ENCODE measurements at regions not wholly inside any gene's neighbourhood (a gene's known extent, or its start where the extent isn't known, plus 50 kb on each side); places are given as distances from the start of the nearest gene placed in this dataset.

DNA sequence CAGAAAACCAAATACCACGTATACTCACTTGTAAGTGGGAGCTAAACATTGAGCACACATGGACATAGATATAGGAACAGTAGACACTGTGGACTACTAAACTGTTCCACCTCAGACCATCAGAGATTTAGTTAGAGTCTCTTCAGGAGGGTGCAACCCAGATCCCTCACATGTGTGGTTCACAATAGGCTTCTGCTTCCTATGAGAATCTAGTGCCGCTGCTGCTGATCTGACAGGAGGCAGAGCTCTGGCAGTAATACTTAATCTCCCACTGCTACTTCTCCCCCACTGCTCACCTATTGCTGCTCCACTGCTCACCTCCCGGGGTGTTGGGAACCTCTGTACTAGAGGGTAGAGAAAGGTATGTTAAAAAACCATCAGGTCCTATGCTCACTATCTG lies 533.3 kb downstream of the NSUN3 start:
- TF ChIP-seq CTCF (IDR thresholded peaks at IDR 0.05): no peak
- Histone ChIP-seq H3K4me3 (no peak overlapping the region), H3K9me3 (no peaks in the 10 kb centered on the region), H3K27ac (no peak overlapping the region), H3K27me3 (ENCODE audit: insufficient read depth in 3 of 3, low read length in 2 of 3) (no peaks in the 10 kb centered on the region), H3K36me3 (ENCODE audit: insufficient read depth in 1 of 2, low read depth in 1 of 2) (no peaks in the 10 kb centered on the region), H3K4me1 (no peaks in the 10 kb centered on the region)
- intact Hi-C loops (cut with DNase I): no loop called here
- DNase-seq: no peak
- 80 to 87% (median 84%) methylated on average over 3 of the region's 3 CpGs for WGBS, 3 donors
- ATAC-seq: no peak

GRCh38 chr3:94596887-94597566 lies 534.2 kb downstream of the NSUN3 start:
- WGBS, 3 donors: 38 to 46% (median 38%) methylated on average over 4 of the region's 4 CpGs
- no peak overlapping the region for H3K4me3 ChIP-seq
- intact Hi-C loops (cut with DNase I): no loop called here
- no peak for ATAC-seq
- H3K27me3 ChIP-seq (ENCODE audit: insufficient read depth in 3 of 3, low read length in 2 of 3): no peaks in the 10 kb centered on the region
- H3K4me1 ChIP-seq: no peaks in the 10 kb centered on the region
- DNase-seq: no peak
- no peak overlapping the region for H3K27ac ChIP-seq
- no peak for TF ChIP-seq CTCF (IDR thresholded peaks at IDR 0.05)
- H3K36me3 ChIP-seq (ENCODE audit: insufficient read depth in 1 of 2, low read depth in 1 of 2): no peaks in the 10 kb centered on the region
- H3K9me3 ChIP-seq: no peaks in the 10 kb centered on the region

- WGBS, 3 donors: 32 to 58% (median 52%) methylated on average over 2 of the region's 2 CpGs
Measured at GRCh38 chr3:94607778-94608177, 544.9 kb downstream of the NSUN3 start.

GRCh38 chr3:94609908-94610307 lies 547.0 kb downstream of the NSUN3 start:
- no peak for DNase-seq
- H3K4me1 ChIP-seq: no peaks in the 10 kb centered on the region
- H3K36me3 ChIP-seq (ENCODE audit: insufficient read depth in 1 of 2, low read depth in 1 of 2): no peaks in the 10 kb centered on the region
- no peak overlapping the region for H3K27ac ChIP-seq
- no peaks in the 10 kb centered on the region for H3K27me3 ChIP-seq (ENCODE audit: insufficient read depth in 3 of 3, low read length in 2 of 3)
- H3K4me3 ChIP-seq: no peak overlapping the region
- TF ChIP-seq CTCF (IDR thresholded peaks at IDR 0.05): no peak
- 62 to 75% (median 70%) methylated on average over 3 of the region's 3 CpGs for WGBS, 3 donors
- H3K9me3 ChIP-seq: no peaks in the 10 kb centered on the region
- ATAC-seq: no peak
- intact Hi-C loops (cut with DNase I): no loop called here

More at GRCh38 chr3:94607778-94608177, 544.9 kb downstream of the NSUN3 start:
- H3K27me3 ChIP-seq (ENCODE audit: insufficient read depth in 3 of 3, low read length in 2 of 3): no peaks in the 10 kb centered on the region
- intact Hi-C loops (cut with DNase I): no loop called here
- no peak overlapping the region for H3K27ac ChIP-seq
- DNase-seq (no peak), ATAC-seq (no peak)
- no peaks in the 10 kb centered on the region for H3K9me3 ChIP-seq
- TF ChIP-seq CTCF (IDR thresholded peaks at IDR 0.05): no peak
- H3K4me3 ChIP-seq: no peak overlapping the region
- H3K4me1 ChIP-seq: no peaks in the 10 kb centered on the region
- H3K36me3 ChIP-seq (ENCODE audit: insufficient read depth in 1 of 2, low read depth in 1 of 2): no peaks in the 10 kb centered on the region

DNA sequence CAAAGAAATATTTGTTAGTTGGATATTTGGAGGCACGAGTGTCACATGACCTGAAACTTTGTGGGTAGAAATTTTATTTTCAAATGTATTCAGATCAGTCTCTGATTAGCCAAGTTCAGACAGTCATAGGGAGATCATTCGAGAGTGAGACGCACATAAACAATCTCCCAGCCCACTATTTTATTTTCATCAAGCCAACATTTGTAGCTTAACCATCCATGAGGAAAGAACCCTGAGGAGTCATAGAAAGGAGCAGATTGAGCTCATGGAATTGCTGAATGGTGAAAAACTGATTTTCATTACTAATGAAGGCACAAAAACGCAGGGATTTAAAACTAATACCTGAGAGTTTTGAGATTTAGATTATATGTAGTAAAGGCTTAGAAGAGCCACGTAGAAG lies 548.7 kb downstream of the NSUN3 start:
- ATAC-seq (no peak), DNase-seq (no peak)
- H3K27ac ChIP-seq: no peak overlapping the region
- no peaks in the 10 kb centered on the region for H3K4me1 ChIP-seq
- 76 to 78% (median 77%) methylated on average over 5 of the region's 5 CpGs for WGBS, 3 donors
- intact Hi-C loops (cut with DNase I): no loop called here
- H3K9me3 ChIP-seq: no peaks in the 10 kb centered on the region
- no peaks in the 10 kb centered on the region for H3K36me3 ChIP-seq (ENCODE audit: insufficient read depth in 1 of 2, low read depth in 1 of 2)
- H3K4me3 ChIP-seq: no peak overlapping the region
- no peaks in the 10 kb centered on the region for H3K27me3 ChIP-seq (ENCODE audit: insufficient read depth in 3 of 3, low read length in 2 of 3)
- no peak for TF ChIP-seq CTCF (IDR thresholded peaks at IDR 0.05)
